ENCODE measurements at regions not wholly inside any gene's neighbourhood (a gene's known extent, or its start where the extent isn't known, plus 50 kb on each side); places are given as distances from the start of the nearest gene placed in this dataset.

- TF ChIP-seq CTCF (IDR thresholded peaks at IDR 0.05) (no peak), POLR2A (IDR thresholded peaks at IDR 0.05) (no peak)
These were observed 715.5 kb upstream of the PTPRD start for GRCh38 chr9:11328326-11328725.
